ENCODE measurements at regions not wholly inside any gene's neighbourhood (a gene's known extent, or its start where the extent isn't known, plus 50 kb on each side); places are given as distances from the start of the nearest gene placed in this dataset.

GRCh38 chr6:8664700-8665099 is 229.4 kb upstream of the SLC35B3 start:
- WGBS, 2 experiments (ENCODE audit: extremely low coverage in 2 of 2, insufficient read length in 1 of 2) = no CpG with 5 or more reads among the region's 3 CpGs
- POLR2A ChIA-PET (ENCODE audit: unreplicated experiment) = no interaction called here

More at GRCh38 chr6:8664700-8665099, 229.4 kb upstream of the SLC35B3 start:
- H3K14ac ChIP-seq (replicated peaks; ENCODE audit: low read depth, low read length) = no peak overlapping the region
- no peak overlapping the region for H2BK120ac ChIP-seq (ENCODE audit: low read depth, low read length)
- H3K9me3 ChIP-seq (ENCODE audit: control insufficient read depth, insufficient read depth, low read length) = peaks cover 2% of the 10 kb centered on the region; the same call in 1 of the 2 replicates
- no peaks in the 10 kb centered on the region for H3K36me3 ChIP-seq (ENCODE audit: control insufficient read depth, insufficient read depth, low read length)
- no peak overlapping the region for H2BK20ac ChIP-seq (ENCODE audit: low read depth, low read length)
- H3K4me3 ChIP-seq (ENCODE audit: insufficient read depth, low read depth, low read length) = no peak overlapping the region
- H3K9ac ChIP-seq (ENCODE audit: low read depth, low read length) = no peak overlapping the region
- ATAC-seq (ENCODE audit: low read depth) = no peak
- no peak overlapping the region for H4K8ac ChIP-seq (ENCODE audit: low read depth in 2 of 2, low read length in 2 of 2)
- no peak overlapping the region for H4K5ac ChIP-seq (ENCODE audit: low read depth, low read length)
- H3K23ac ChIP-seq (ENCODE audit: low read depth, low read length) = no peak overlapping the region
- no peak overlapping the region for H2AFZ ChIP-seq (replicated peaks; ENCODE audit: low read length, poor library complexity)
- H3K18ac ChIP-seq (ENCODE audit: low read depth, low read length) = no peak overlapping the region
- no peak overlapping the region for H2AK9ac ChIP-seq (replicated peaks; ENCODE audit: low read depth, low read length, poor library complexity)
- no peaks in the 10 kb centered on the region for H3K9me1 ChIP-seq (ENCODE audit: insufficient read depth, low read length)
- no peak overlapping the region for H3K4ac ChIP-seq (ENCODE audit: low read depth, low read length)
- TF ChIP-seq RAD21 (IDR thresholded peaks at IDR 0.05; ENCODE audit: low read length) (no peak), RFX5 (IDR thresholded peaks at IDR 0.05; ENCODE audit: low read depth, low read length) (no peak), MAZ (IDR thresholded peaks at IDR 0.05; ENCODE audit: borderline replicate concordance, low read depth, low read length) (no peak), BHLHE40 (IDR thresholded peaks at IDR 0.05; ENCODE audit: low read depth, low read length) (no peak), USF2 (IDR thresholded peaks at IDR 0.05; ENCODE audit: low read depth, low read length) (no peak), POLR2A (IDR thresholded peaks at IDR 0.05; ENCODE audit: low read depth, low read length) (no peak), SMC3 (IDR thresholded peaks at IDR 0.05; ENCODE audit: low read depth, low read length) (no peak)
- no peak overlapping the region for H2BK5ac ChIP-seq (ENCODE audit: low read depth, low read length, poor library complexity, severe bottlenecking)
- no peak overlapping the region for H3K56ac ChIP-seq (ENCODE audit: extremely low read depth, insufficient read depth, low read length)
- no peaks in the 10 kb centered on the region for H3K79me1 ChIP-seq (ENCODE audit: low read depth in 1 of 2, low read length in 2 of 2)
- H3K4me2 ChIP-seq (ENCODE audit: low read depth, low read length) = no peak overlapping the region
- in situ Hi-C loops (cut with MboI; ENCODE audit: low sequenced_read_pairs) = no loop called here
- intact Hi-C loops (cut with micrococcal nuclease) = no loop called here
- no peaks in the 10 kb centered on the region for H3K4me1 ChIP-seq (ENCODE audit: control insufficient read depth, insufficient read depth, low read length)
- BruUV-seq (replicated peaks) = no TSS peak
- no peaks in the 10 kb centered on the region for H3K27me3 ChIP-seq (ENCODE audit: control insufficient read depth, insufficient read depth, low read length)
- DNase-seq = no peak
- dilution Hi-C loops (cut with HindIII; ENCODE audit: low sequenced_read_pairs, unreplicated experiment) = no loop called here
- H4K20me1 ChIP-seq (ENCODE audit: insufficient read depth, low read length) = no peaks in the 10 kb centered on the region
- no peak overlapping the region for H4K91ac ChIP-seq (ENCODE audit: insufficient read depth, low read depth, low read length)
- CTCF ChIA-PET = no interaction called here
- no peak overlapping the region for H3K27ac ChIP-seq (ENCODE audit: insufficient read depth, low read length)
- H2BK15ac ChIP-seq (ENCODE audit: low read depth, low read length) = no peak overlapping the region
- H2AK5ac ChIP-seq (ENCODE audit: low read depth, low read length) = no peak overlapping the region
